GM19452 (cell line): ENCODE measurements at regions not wholly inside any gene's neighbourhood (a gene's known extent, or its start where the extent isn't known, plus 50 kb on each side); places are given as distances from the start of the nearest gene placed in this dataset.

Source experiments
- ATAC-seq: cut with Tn5 transposase; IDR thresholded peaks from one replicate; pipeline ENCODE4 v1.9.1; 2021; ENCODE audit not compliant: unreplicated experiment

DNA sequence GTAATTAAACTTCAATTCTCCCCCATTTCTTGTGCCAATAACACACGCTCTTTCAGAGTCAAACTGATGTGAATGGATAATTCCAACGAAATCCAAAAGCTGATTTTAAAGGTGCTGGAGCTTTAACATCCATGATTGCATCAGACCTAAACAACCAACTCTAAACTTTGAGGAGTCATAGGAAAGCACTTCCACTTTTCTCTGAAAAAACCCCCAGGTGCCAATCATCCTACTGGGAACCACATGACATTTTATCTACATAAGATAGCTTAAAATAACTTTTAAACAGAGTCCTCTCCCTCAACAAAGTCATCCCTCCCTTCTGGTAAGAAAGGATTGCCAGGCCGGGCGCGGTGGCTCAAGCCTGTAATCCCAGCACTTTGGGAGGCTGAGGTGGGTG is 167.7 kb upstream of the PDE10A start:
- ATAC-seq = no peak

DNA sequence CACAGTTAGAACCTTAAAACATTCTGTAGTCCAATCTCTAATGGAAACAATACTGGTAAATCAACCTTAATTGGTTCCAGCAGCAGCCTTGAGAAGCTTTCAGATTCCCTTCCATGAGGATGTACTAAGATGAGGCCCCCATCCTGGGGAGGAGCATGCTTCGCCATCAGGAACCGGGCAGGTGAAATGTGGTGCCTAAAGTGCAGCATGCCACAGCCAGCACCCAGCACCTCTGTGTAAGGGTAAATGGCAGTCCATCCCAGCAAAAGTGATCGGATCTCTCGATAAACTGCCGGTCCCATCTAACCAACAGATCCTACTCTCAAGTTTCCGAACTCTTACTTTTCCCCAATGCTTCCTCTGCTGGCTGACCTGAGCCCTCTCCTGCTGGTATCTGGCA is 166.3 kb upstream of the PDE10A start:
- no peak for ATAC-seq

DNA sequence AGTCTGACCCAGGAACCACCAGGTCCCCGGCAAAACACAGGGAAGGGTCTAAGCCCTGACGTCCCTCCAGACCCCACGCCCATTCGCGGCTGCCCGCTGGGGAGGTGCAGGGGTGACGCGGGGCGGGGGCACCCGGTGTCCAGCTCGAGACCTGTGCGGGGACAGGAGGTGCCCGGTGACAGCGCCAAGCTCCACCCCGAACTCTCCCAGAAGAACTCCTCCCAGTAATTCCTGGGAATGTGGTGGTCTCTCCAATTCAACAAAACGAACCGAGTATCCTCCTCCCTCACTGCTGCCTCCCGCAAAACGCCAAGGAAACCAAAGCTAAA is 164.1 kb upstream of the PDE10A start:
- no peak for ATAC-seq

DNA sequence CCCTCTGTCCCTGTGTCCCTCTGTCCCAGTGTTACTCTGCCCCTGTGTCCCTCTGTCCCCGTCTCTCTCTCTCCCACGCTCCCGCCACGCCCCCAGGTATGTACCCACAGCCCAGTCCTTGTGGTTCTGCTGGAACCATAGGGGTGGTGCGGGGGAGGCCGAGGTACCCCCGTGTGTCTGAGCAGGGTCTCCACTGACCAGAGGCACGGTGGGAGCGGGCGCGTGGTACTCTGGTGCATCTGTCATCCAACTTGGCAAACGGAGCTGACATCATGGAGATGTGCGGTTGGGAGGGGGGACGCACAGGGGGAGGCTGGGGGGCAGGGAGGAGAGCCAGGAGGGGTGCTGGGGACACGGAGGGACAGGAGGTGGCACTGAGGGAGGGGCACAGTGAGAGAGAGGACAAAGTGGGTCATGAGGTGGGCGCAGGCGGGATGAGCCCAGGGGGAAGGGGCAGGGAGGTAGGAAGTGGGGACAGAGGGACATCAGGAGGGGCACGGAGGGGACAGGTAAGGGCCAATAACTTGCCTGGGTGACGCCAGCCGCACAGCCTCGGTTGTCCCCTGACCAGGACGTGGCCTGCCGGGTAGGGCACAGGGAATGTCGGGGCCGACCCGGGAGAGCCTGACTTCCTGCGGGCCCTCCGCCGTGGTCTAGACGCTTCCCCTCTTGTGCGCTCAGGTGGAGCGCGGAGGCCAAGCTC is 163.6 kb upstream of the PDE10A start:
- no peak for ATAC-seq

DNA sequence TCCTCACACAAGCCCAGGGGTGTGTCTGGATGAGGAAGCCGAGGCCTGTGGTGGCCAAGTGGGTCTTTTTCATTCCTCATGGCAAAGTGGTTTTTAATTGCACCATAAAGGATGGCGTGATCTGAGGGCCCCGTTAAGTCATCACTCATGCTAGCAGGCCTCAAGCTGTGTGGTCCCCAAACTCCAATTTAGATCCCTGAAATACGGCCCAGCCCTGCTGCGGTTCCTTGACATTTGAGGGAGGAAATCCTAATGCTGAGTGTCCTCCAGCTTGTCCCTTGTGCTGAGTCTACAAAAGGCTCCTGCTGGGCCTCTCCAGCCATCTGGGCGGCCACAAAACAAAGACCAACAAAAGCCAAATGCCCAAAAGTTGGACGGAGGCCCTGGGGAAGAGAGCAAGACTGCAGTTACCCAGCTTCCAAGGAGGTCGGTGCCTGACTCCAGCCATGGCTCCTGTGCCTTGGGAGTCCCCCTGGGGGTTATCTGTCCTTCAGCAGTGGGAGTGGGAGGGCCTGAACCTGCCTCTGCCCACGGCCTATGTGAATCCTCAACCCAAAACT is 162.3 kb upstream of the PDE10A start:
- no peak for ATAC-seq

DNA sequence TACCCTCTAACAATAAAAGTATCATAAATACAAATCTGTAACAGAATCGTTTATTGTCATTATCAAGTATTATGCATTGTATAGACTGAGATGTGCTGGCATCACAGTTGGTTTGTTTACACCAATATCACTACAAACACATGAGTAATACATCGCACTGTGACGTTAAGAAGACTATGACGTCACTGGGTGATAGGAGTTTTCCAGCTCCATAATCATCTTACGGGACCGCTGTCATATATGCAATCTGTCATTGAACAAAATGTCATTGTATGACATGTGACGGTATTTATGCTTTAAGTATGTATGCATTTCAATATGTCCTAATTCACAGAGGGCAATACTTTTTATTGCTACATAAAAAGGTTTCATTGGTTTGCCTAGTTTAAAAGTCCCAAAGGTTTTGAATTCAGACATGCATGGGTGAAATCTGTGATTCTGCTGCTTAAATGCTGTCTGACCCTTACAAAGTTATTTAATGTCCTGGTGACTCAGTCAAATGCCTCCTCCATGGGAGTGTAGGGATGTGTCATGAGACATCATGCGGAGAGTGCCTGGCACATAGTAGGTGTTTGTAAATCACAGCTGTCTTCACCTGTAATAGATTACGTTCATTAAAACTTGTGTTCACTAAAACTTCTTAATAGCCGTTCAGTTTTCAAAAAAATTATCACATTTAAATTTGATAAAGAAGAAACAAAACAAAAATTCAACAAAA is 160.7 kb upstream of the PDE10A start:
- ATAC-seq = no peak

DNA sequence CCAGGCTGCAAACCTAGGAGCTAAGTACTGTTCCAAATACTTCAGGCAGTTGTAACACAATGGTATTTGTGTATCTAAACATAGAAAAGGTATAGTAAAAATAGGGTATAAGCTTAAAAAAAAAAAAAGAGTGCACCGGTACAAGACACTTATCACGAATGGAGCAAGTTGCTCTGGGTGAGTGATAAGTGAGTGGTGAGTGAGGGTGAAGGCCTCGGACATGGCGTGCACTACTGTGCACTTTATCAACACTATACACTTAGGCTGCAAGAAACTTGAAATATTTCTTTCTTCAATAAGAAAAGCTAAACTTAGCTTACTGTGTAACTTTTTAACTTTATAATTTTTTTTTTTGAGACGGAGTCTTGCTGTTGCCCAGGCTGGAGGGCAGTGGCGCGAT is 159.5 kb upstream of the PDE10A start:
- ATAC-seq = no peak

DNA sequence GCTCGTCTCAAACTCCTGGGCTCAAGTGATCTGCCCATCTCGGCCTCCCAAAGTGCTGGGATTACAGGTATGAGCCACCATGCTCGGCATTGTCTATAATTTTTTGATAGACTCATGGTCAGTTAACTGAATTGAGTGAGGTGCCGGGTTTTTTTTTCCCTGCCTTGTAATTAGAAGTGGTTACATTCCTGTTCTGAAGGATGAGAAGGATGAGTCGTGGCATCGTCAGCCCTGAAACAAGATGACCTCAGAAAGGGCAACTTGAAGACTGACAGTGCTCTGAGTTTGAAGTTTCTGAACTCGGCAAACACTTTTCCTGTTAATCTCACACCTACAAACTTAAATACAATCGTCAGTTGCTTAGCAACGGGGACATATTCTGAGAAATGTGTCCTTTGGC is 158.7 kb upstream of the PDE10A start:
- ATAC-seq = no peak

- no peak for ATAC-seq
These were observed 157.9 kb upstream of the PDE10A start for GRCh38 chr6:165820934-165821333.

GRCh38 chr6:165820407-165820806 is 157.4 kb upstream of the PDE10A start:
- ATAC-seq = no peak

- ATAC-seq = no peak
These were observed 156.4 kb upstream of the PDE10A start for GRCh38 chr6:165819394-165819793.

DNA sequence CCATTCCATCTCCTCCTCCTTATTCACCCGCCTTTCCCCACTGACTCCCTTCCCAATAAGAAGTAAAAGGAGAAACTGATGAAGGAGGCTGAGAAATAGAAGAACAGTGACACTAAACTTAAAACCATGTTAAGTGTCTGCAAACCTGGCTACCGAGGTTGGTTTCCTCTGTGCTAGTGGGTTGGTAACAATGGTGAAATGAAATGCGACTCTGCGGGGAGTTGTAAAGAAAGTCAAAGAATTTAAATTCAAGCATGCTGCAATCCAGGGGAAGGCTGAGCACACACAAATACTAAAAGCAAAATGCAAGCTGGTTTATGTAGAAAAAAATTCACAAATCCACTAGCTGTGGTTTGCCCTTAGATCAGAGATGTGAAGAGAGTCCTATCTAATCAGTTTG is 155.2 kb upstream of the PDE10A start:
- ATAC-seq = no peak

GRCh38 chr6:165817771-165818170 is 154.7 kb upstream of the PDE10A start:
- no peak for ATAC-seq

GRCh38 chr6:165817148-165817547 is 154.1 kb upstream of the PDE10A start:
- no peak for ATAC-seq

DNA sequence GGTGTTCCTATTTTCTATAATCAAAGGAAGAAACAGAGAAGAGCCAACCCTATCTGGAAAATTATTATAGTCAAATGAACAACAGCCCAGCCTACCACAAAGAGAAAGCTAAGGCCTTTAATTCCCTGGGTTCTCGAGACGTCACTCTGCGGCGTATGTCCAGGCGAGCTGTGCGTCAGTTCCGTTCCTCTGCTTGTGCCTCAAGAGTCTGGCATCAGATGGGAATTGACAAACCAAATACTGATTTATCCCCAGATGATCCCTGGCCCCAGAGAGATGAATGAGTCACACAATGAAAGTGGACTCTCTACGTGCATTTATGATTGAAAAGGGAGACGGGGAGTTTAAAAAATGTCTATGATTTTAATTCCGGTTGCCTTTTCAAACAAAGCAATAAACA is 151.6 kb upstream of the PDE10A start:
- ATAC-seq = no peak

DNA sequence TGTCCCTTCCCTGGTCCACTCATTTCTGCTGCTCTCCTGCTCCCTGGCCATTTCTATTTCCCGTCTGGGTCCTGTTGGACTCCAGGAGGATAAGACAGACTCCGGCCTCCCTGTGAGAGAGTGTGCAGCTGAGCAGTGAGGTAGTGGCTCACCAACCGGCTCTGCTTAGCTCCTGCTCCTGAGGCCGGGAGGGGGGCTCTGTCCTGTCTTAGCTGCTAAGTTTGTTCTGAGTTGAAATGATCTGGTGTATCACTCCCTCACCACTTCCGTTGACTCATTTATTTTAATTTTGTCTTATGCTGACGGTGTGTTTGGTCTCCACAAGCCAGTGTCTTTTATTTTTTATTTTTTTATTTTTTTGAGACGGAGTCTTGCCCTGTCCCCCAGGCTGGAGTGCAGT is 148.5 kb upstream of the PDE10A start:
- ATAC-seq = no peak

DNA sequence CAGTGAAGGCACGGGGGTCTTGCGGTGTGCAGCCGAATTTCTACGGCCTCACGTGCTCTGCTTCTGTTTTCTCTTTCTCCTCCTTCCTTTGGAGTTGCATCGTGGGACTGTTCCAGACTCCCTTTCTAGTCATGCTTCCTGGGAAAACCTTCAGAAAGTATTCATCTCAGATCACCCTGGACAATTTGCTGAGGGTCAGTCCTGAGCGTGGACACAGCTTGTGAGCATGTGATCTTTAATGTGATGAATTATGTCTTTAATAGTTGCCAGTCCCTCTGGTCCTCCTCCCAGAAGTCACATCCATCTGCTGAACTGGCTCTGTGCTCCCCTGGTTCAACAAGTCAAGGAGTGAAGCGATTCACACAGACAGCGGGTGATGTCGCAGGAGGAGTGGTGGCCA is 145.0 kb upstream of the PDE10A start:
- ATAC-seq = no peak

DNA sequence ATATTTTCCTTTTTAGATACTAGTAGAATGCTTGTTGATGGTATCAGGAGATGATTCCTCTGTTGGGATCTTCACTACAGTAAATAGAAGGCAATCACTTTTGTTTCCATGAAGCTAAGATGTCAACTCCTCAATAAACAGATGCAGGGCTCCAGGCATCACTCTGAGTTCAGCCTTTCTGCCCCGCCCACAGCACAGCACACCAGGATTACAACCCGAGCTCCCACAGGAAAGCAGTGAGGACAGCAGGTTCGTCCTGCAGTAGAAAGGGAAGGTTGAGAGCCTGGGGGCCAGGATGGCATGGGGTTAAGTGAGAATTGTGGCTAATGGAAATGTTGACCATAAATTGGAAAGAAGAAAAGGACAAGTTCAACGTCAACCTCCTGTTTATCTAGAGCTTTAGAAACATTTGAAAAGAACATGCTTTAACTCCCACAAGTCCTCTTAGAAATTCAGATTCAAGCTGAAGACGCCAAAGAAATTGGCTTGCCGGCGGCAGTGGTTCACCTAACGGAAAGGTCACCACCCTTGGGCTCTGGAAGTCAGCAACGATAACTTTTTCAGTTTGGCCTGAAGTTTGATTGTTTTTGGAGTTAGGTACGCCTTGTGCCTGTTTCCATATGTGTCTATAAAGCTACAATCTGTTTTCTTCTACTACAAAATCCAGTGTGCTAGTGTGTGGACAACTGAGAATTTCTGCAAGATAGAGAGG is 144.4 kb upstream of the PDE10A start:
- no peak for ATAC-seq

- ATAC-seq = no peak
These were observed 143.2 kb upstream of the PDE10A start for GRCh38 chr6:165806126-165806810.

GRCh38 chr6:165805636-165806035 is 142.6 kb upstream of the PDE10A start:
- no peak for ATAC-seq

- no peak for ATAC-seq
These were observed 142.1 kb upstream of the PDE10A start for GRCh38 chr6:165805067-165805555.
